H1 (cell line): ENCODE measurements at regions not wholly inside any gene's neighbourhood (a gene's known extent, or its start where the extent isn't known, plus 50 kb on each side); places are given as distances from the start of the nearest gene placed in this dataset.

Experiments used
- CTCF ChIA-PET: fragments of 300-600 bp; sonication (Branson Sonifier 250); formaldehyde crosslinking; loops from one replicate; lab custom pipeline; 2021; ENCODE audit not compliant: partially characterized antibody; lab: Charles Lee
- POLR2A ChIA-PET: fragments of 300-600 bp; sonication (Branson Sonifier 250); formaldehyde crosslinking; loops from one replicate; lab custom pipeline; 2021; ENCODE audit warnings: inconsistent platforms; ENCODE audit not compliant: partially characterized antibody; lab: Charles Lee
- DNase-seq, 2 experiments: peaks; one replicate each; pipeline versions ENCODE4 v3.0.0 to v3.0.0-alpha.2; 2010 to 2022; ENCODE audit warnings: low spot score in 2 of 2, low read depth in 1 of 2, mixed read lengths in 1 of 2
- FAIRE-seq: peaks from 2 replicates; lab custom pipeline; 2011; peaks lifted over from hg19 to GRCh38; lab: Jason Lieb, UNC
- H2AFZ ChIP-seq: 2 replicates; pipeline ENCODE4 v1.8.1; 2012; ENCODE audit warnings: low read length, inconsistent platforms
- H2AK5ac ChIP-seq: 2 replicates; pipeline ENCODE4 v1.6.1; 2013; ENCODE audit warnings: low read depth, low read length
- H2BK120ac ChIP-seq: replicated peaks from 2 replicates; pipeline ENCODE3; 2013; ENCODE audit warnings: low read depth, low read length, inconsistent platforms
- H2BK12ac ChIP-seq: 2 replicates; pipeline ENCODE4 v1.6.1; 2013; ENCODE audit warnings: low read depth, low read length
- H2BK15ac ChIP-seq: 2 replicates; pipeline ENCODE4 v1.6.1; 2013; ENCODE audit warnings: low read length
- H2BK20ac ChIP-seq: 2 replicates; pipeline ENCODE4 v1.6.1; 2013; ENCODE audit warnings: low read length
- H2BK5ac ChIP-seq: 2 replicates; pipeline ENCODE4 v1.6.1; 2013; ENCODE audit warnings: low read depth, low read length
- H3K14ac ChIP-seq: 2 replicates; pipeline ENCODE4 v1.6.1; 2013; ENCODE audit warnings: inconsistent platforms; ENCODE audit not compliant: insufficient read length
- H3K18ac ChIP-seq: 2 replicates; pipeline ENCODE4 v1.6.1; 2013; ENCODE audit warnings: low read length; ENCODE audit errors: extremely low read depth
- H3K23ac ChIP-seq: 2 replicates; pipeline ENCODE4 v1.6.1; 2013; ENCODE audit warnings: inconsistent platforms; ENCODE audit not compliant: insufficient read length
- H3K23me2 ChIP-seq: 2 replicates; pipeline ENCODE4 v1.6.1; 2013; ENCODE audit warnings: low read depth, low read length
- H3K27ac ChIP-seq: 2 replicates; pipeline ENCODE4 v1.6.1; 2011; ENCODE audit warnings: low read depth, low read length, inconsistent platforms
- H3K27me3 ChIP-seq, 4 experiments: replicated peaks in 1 of 4; 1 replicate in 1 of 4; 2 replicates in 3 of 4; pipeline versions ENCODE4 v1.6.1 to v1.8.1; 2011 to 2013; ENCODE audit warnings: low read length in 3 of 4, mild to moderate bottlenecking in 3 of 4, inconsistent platforms in 2 of 4, mixed read lengths in 2 of 4, moderate library complexity in 1 of 4; ENCODE audit not compliant: control insufficient read depth in 3 of 4, insufficient read depth in 3 of 4; ENCODE audit errors: extremely low read depth in 1 of 4
- H3K36me3 ChIP-seq, 4 experiments: 2 replicates each; pipeline versions ENCODE4 v1.6.1 to v1.8.1; 2011 to 2013; ENCODE audit warnings: mild to moderate bottlenecking in 4 of 4, low read length in 3 of 4, moderate library complexity in 2 of 4, control low read depth in 1 of 4, inconsistent platforms in 1 of 4; ENCODE audit not compliant: insufficient read depth in 4 of 4, control insufficient read depth in 2 of 4
- H3K4ac ChIP-seq: replicated peaks from 2 replicates; pipeline ENCODE3; 2013; ENCODE audit warnings: low read length, low read depth, mixed read lengths, inconsistent platforms; ENCODE audit not compliant: insufficient read length
- H3K4me1 ChIP-seq, 4 experiments: replicated peaks in 1 of 4; 1 replicate in 1 of 4; 2 replicates in 3 of 4; pipeline versions ENCODE4 v1.6.1 to v1.8.1; 2011 to 2013; ENCODE audit warnings: low read length in 3 of 4, inconsistent platforms in 2 of 4, mixed read lengths in 1 of 4; ENCODE audit not compliant: insufficient read depth in 4 of 4, control insufficient read depth in 3 of 4
- H3K4me2 ChIP-seq, 2 experiments: 2 replicates each; pipeline versions ENCODE4 v1.6.1 to v1.8.1; 2011 to 2013; ENCODE audit warnings: low read depth in 2 of 2, low read length in 2 of 2, control low read depth in 1 of 2, inconsistent platforms in 1 of 2, mild to moderate bottlenecking in 1 of 2; ENCODE audit not compliant: insufficient read depth in 1 of 2
- H3K4me3 ChIP-seq, 4 experiments: fragments of 200-600, 300-600 bp in 1 of 4; sonication (generic), shearing (Covaris generic), sonication (Bioruptor Twin) in 1 of 4; 2 replicates each; pipeline versions ENCODE4 v1.5.1 to v1.8.1; 2011 to 2016; ENCODE audit warnings: low read length in 4 of 4, low read depth in 3 of 4, control low read depth in 2 of 4, inconsistent platforms in 2 of 4, mild to moderate bottlenecking in 2 of 4, mixed read lengths in 1 of 4, moderate library complexity in 1 of 4; ENCODE audit not compliant: insufficient read depth in 2 of 4; ENCODE audit errors: extremely low read depth in 1 of 4
- H3K56ac ChIP-seq: replicated peaks from 2 replicates; pipeline ENCODE3; 2013; ENCODE audit warnings: low read depth, mild to moderate bottlenecking, mixed read lengths, low read length, inconsistent platforms; ENCODE audit not compliant: insufficient read length
- H3K79me1 ChIP-seq: 2 replicates; pipeline ENCODE4 v1.6.1; 2013; ENCODE audit warnings: low read depth, low read length, control low read depth
- H3K79me2 ChIP-seq, 2 experiments: 2 replicates each; pipeline versions ENCODE4 v1.6.1 to v1.8.1; 2012 to 2013; ENCODE audit warnings: low read length in 2 of 2, mild to moderate bottlenecking in 2 of 2, inconsistent platforms in 1 of 2; ENCODE audit not compliant: insufficient read depth in 2 of 2, control insufficient read depth in 1 of 2
- H3K9ac ChIP-seq, 4 experiments: replicated peaks in 1 of 4; 1 replicate in 1 of 4; 2 replicates in 3 of 4; pipeline versions ENCODE4 v1.6.1 to v1.8.1; 2011 to 2013; ENCODE audit warnings: low read depth in 3 of 4, low read length in 3 of 4, control low read depth in 2 of 4, mild to moderate bottlenecking in 2 of 4, moderate library complexity in 2 of 4, inconsistent platforms in 1 of 4; ENCODE audit errors: extremely low read depth in 1 of 4
- H3K9me3 ChIP-seq, 2 experiments: 2 replicates each; pipeline versions ENCODE4 v1.6.1 to v1.8.1; 2012 to 2013; ENCODE audit warnings: mild to moderate bottlenecking in 2 of 2, moderate library complexity in 2 of 2, control low read depth in 1 of 2, inconsistent platforms in 1 of 2, low read depth in 1 of 2, low read length in 1 of 2, mixed read lengths in 1 of 2; ENCODE audit not compliant: insufficient read depth in 2 of 2
- H4K20me1 ChIP-seq, 2 experiments: replicated peaks in 1 of 2; 2 replicates each; pipeline versions ENCODE3 to v1.8.1; 2011 to 2013; ENCODE audit warnings: inconsistent platforms in 2 of 2, low read length in 2 of 2, mild to moderate bottlenecking in 1 of 2; ENCODE audit not compliant: insufficient read depth in 2 of 2, control insufficient read depth in 1 of 2
- H4K5ac ChIP-seq: 2 replicates; pipeline ENCODE4 v1.6.1; 2013; ENCODE audit warnings: low read length, low read depth, mixed read lengths, inconsistent platforms; ENCODE audit not compliant: insufficient read length
- H4K8ac ChIP-seq: 2 replicates; pipeline ENCODE4 v1.8.0; 2013; ENCODE audit warnings: mild to moderate bottlenecking, moderate library complexity, low read length, inconsistent platforms; ENCODE audit not compliant: insufficient read depth; ENCODE audit errors: extremely low read depth
- H4K91ac ChIP-seq: replicated peaks from 2 replicates; pipeline ENCODE3; 2013; ENCODE audit warnings: low read length, mixed read lengths, inconsistent platforms; ENCODE audit not compliant: insufficient read length
- ATF2 ChIP-seq: IDR thresholded peaks from 2 replicates; pipeline ENCODE4 v1.6.1; 2012; ENCODE audit warnings: low read length, inconsistent platforms
- CEBPB ChIP-seq: IDR thresholded peaks from 2 replicates; pipeline ENCODE4 v1.6.1; 2012; ENCODE audit warnings: low read depth, low read length
- CHD1 ChIP-seq: IDR thresholded peaks from 2 replicates; pipeline ENCODE4 v1.6.1; 2012; ENCODE audit warnings: low read depth, low read length, improper control_type of control experiment
- GTF2F1 ChIP-seq: IDR thresholded peaks from 2 replicates; pipeline ENCODE4 v1.6.1; 2012; ENCODE audit warnings: low read depth, low read length, improper control_type of control experiment, borderline replicate concordance
- HDAC6 ChIP-seq: IDR thresholded peaks from one replicate; pipeline ENCODE4 v1.7.1; 2012; ENCODE audit warnings: low read depth, mild to moderate bottlenecking, inconsistent platforms, low read length, moderate library complexity
- NRF1 ChIP-seq: IDR thresholded peaks from 2 replicates; pipeline ENCODE4 v1.6.1; 2011; ENCODE audit warnings: mild to moderate bottlenecking, low read depth, low read length, improper control_type of control experiment
- PHF8 ChIP-seq: fragments of 200-600 bp; sonication (generic); conservative IDR thresholded peaks from 2 replicates; pipeline ENCODE4 v1.7.1; 2012; ENCODE audit warnings: low read depth, mild to moderate bottlenecking, inconsistent platforms, low read length, moderate library complexity
- RXRA ChIP-seq: IDR thresholded peaks from 2 replicates; pipeline ENCODE4 v1.6.1; 2011; ENCODE audit warnings: low read depth, mild to moderate bottlenecking, low read length, moderate library complexity; ENCODE audit not compliant: insufficient read depth
- SIX5 ChIP-seq: IDR thresholded peaks from 2 replicates; pipeline ENCODE4 v1.6.1; 2011; ENCODE audit warnings: mild to moderate bottlenecking, low read depth, low read length
- SP1 ChIP-seq: IDR thresholded peaks from 2 replicates; pipeline ENCODE4 v1.6.1; 2011; ENCODE audit warnings: low read depth, low read length
- SP4 ChIP-seq: IDR thresholded peaks from 2 replicates; pipeline ENCODE4 v1.6.1; 2012; ENCODE audit warnings: low read length, inconsistent platforms
- TCF12 ChIP-seq: IDR thresholded peaks from 2 replicates; pipeline ENCODE4 v1.6.1; 2011; ENCODE audit warnings: low read depth, mild to moderate bottlenecking, low read length
- ZNF274 ChIP-seq: IDR thresholded peaks from 2 replicates; pipeline ENCODE4 v1.7.0; 2012; ENCODE audit warnings: low read length, borderline replicate concordance; ENCODE audit errors: extremely low read depth
- TF ChIP-seq, protein P1 (sequence below): IDR thresholded peaks from 2 replicates; pipeline ENCODE4 v1.6.1; 2012; ENCODE audit warnings: inconsistent platforms
- TF ChIP-seq, protein P2 (sequence below): IDR thresholded peaks from 2 replicates; pipeline ENCODE4 v1.6.1; 2011; ENCODE audit warnings: low read depth, mild to moderate bottlenecking, low read length; ENCODE audit not compliant: insufficient read depth

DNA sequence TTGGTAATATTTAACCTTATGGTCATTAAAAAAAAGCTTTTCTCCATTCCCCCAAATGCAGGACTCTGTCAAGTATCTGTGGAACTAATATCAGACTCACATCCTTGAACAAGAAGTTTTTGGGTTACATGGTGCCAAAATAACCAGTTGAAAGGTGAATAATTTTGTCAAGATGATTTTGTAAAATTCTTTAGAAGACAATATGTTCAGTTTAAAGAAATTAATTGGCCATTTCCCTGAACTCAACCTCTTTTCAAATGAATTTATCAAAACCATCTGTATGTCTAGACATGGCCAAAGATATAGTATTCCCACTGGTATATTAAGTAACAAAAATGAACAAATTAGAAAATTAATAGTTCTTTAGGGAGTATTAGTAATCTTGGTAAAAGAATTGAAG is 280.5 kb downstream of the MBNL1 start:
- H3K23me2 ChIP-seq: no peaks in the 10 kb centered on the region
- H2BK5ac ChIP-seq: no peak overlapping the region
- no peak overlapping the region for H4K5ac ChIP-seq
- no peak for FAIRE-seq
- H3K4me2 ChIP-seq: no peak overlapping the region
- H2BK12ac ChIP-seq: no peak overlapping the region
- no peaks in the 10 kb centered on the region for H4K20me1 ChIP-seq
- no peak overlapping the region for H3K27ac ChIP-seq
- no peak overlapping the region for H2BK20ac ChIP-seq
- H3K79me2 ChIP-seq: no peaks in the 10 kb centered on the region
- DNase-seq: no peak
- no peaks in the 10 kb centered on the region for H3K9me3 ChIP-seq
- no peak overlapping the region for H3K18ac ChIP-seq
- H3K4ac ChIP-seq: no peak overlapping the region
- no peak overlapping the region for H2AFZ ChIP-seq
- no peaks in the 10 kb centered on the region for H3K79me1 ChIP-seq
- CTCF ChIA-PET: no interaction called here
- no peak overlapping the region for H2BK15ac ChIP-seq
- no peak overlapping the region for H4K8ac ChIP-seq
- no peaks in the 10 kb centered on the region for H3K36me3 ChIP-seq
- H3K4me1 ChIP-seq: no peaks in the 10 kb centered on the region
- H2BK120ac ChIP-seq: no peak overlapping the region
- POLR2A ChIA-PET: no interaction called here
- no peak overlapping the region for H3K9ac ChIP-seq
- no peak overlapping the region for H2AK5ac ChIP-seq
- H3K4me3 ChIP-seq: no peak overlapping the region
- no peak overlapping the region for H3K14ac ChIP-seq
- no peak overlapping the region for H3K23ac ChIP-seq
- H3K56ac ChIP-seq: no peak overlapping the region
- H4K91ac ChIP-seq: no peak overlapping the region
- no peaks in the 10 kb centered on the region for H3K27me3 ChIP-seq
- TF ChIP-seq RXRA (no peak), ATF2 (no peak), ZNF274 (no peak), SIX5 (no peak), SP1 (no peak), NRF1 (no peak), HDAC6 (no peak), GTF2F1 (no peak), CEBPB (no peak), CHD1 (no peak), SP4 (no peak), TCF12 (no peak), PHF8 (no peak)
- TF ChIP-seq, protein P1, sequence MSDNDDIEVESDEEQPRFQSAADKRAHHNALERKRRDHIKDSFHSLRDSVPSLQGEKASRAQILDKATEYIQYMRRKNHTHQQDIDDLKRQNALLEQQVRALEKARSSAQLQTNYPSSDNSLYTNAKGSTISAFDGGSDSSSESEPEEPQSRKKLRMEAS: no peak
- TF ChIP-seq, protein P2, sequence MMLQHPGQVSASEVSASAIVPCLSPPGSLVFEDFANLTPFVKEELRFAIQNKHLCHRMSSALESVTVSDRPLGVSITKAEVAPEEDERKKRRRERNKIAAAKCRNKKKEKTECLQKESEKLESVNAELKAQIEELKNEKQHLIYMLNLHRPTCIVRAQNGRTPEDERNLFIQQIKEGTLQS: no peak
